Suprapubic skin (tissue), 3 donors: ENCODE measurements at regions not wholly inside any gene's neighbourhood (a gene's known extent, or its start where the extent isn't known, plus 50 kb on each side); places are given as distances from the start of the nearest gene placed in this dataset.

Experiments
- POLR2A ChIP-seq, 2 donors: fragments of 450-650 bp; IDR thresholded peaks; one replicate each; pipeline ENCODE4 v1.6.1; 2017; ENCODE audit warnings: antibody characterized with exemption in 2 of 2, mild to moderate bottlenecking in 2 of 2, moderate library complexity in 2 of 2
- TF ChIP-seq, protein P1 (sequence below), 2 donors: fragments of 200-600 bp in 1 of 2; fragments of 450-650 bp in 1 of 2; sonication (generic) in 1 of 2; IDR thresholded peaks; one replicate each; pipeline ENCODE4 v1.5.1; 2016 to 2019; ENCODE audit warnings: antibody characterized with exemption in 2 of 2, mild to moderate bottlenecking in 1 of 2, moderate library complexity in 1 of 2

- TF ChIP-seq, protein P1, sequence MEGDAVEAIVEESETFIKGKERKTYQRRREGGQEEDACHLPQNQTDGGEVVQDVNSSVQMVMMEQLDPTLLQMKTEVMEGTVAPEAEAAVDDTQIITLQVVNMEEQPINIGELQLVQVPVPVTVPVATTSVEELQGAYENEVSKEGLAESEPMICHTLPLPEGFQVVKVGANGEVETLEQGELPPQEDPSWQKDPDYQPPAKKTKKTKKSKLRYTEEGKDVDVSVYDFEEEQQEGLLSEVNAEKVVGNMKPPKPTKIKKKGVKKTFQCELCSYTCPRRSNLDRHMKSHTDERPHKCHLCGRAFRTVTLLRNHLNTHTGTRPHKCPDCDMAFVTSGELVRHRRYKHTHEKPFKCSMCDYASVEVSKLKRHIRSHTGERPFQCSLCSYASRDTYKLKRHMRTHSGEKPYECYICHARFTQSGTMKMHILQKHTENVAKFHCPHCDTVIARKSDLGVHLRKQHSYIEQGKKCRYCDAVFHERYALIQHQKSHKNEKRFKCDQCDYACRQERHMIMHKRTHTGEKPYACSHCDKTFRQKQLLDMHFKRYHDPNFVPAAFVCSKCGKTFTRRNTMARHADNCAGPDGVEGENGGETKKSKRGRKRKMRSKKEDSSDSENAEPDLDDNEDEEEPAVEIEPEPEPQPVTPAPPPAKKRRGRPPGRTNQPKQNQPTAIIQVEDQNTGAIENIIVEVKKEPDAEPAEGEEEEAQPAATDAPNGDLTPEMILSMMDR (IDR thresholded peaks at IDR 0.05), result no peak
- no peak for TF ChIP-seq POLR2A (IDR thresholded peaks at IDR 0.05)
These were observed 1248.3 kb upstream of the USP15 start for GRCh38 chr12:61011767-61012423.
